T-helper 1 cell treated with Interleukin-12 subunit alpha and Interleukin-12 subunit beta and Interleukin-4 antibody, amounts not matched to agents 30 ng/mL and 1 ng/mL, for 36 hours (primary cell): ENCODE measurements at regions not wholly inside any gene's neighbourhood (a gene's known extent, or its start where the extent isn't known, plus 50 kb on each side); places are given as distances from the start of the nearest gene placed in this dataset.
"Not testable (repeated sequence)": the region's sequence is repeated elsewhere in the genome, so short reads cannot be mapped to it uniquely, and the experiment has no call there.

ENCODE experiments used
- intact Hi-C: fragments of 100-400 bp; cut with micrococcal nuclease; formaldehyde crosslinking; loops from one replicate; pipeline ENCODE4 v1.15.1; 2024

GRCh38 chr5:100694100-100694499, 158.9 kb downstream of the FAM174A start:
- intact Hi-C loops: no loop called here

DNA sequence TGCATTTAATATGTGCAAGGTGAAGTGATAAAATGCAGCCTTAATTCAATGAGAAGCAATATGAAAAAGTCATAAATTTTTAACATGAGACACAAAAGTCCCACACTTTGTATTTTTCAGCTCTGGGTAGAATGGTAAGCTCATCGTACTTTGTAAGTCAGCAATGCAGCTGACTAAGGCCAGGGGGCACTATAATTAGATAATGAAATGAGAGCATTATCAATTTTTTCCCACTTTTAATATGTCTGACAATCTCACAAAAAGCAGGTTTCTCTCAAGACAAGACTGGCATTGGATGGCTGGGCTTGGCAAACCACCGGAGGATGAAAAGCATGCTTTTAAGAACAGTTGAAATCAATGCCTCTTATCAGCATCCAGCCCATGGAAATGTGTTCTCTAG, 162.8 kb downstream of the FAM174A start:
- intact Hi-C loops: no loop called here

DNA sequence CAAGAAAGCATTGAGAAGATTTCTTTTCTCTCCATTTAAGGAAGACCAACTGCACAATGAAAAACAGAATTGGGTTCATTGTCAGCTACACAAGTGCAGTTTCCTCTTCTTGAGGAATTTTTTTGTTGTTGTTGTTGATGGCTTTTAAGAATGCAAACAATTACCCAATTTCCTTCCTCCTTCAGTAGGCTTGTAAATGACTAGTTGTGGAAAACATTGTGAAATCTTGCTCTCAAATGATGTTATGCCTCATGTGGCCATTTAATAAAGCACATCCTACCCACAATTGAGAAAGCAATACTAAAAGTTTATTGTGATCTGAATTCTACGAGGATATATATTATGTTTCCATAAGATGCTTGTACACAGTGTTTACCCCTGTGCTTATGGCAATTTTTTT, 171.6 kb downstream of the FAM174A start:
- intact Hi-C loops: loop anchor here (2.0 kb wide), 1 partner anchor 172 kb away; the partner anchor contains the start of gene FAM174A

DNA sequence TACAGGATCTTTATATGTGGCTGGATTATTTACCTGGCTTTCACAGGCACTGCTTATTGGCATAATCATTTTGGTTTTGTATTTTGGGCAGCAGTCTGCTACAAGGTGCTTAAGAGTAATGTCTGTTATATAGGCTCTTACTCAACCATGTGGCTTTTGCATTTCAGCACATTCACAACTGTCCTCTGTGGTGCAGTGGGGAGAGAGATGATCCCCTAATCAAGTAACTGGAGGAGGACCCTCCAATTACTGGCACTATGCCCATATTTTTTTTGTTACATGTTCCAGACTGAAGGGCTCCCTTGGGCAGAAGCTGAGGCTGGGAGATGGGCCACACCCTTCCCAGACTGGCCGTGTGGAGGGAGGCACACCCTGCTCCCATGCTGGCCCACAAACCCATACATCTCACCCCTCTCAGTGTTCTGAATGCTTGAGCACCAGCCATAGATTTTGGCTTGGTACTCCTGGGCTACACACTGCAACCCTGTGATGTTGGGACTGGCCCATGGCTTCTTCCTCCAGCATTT, 173.5 kb downstream of the FAM174A start:
- intact Hi-C loops: no loop called here

DNA sequence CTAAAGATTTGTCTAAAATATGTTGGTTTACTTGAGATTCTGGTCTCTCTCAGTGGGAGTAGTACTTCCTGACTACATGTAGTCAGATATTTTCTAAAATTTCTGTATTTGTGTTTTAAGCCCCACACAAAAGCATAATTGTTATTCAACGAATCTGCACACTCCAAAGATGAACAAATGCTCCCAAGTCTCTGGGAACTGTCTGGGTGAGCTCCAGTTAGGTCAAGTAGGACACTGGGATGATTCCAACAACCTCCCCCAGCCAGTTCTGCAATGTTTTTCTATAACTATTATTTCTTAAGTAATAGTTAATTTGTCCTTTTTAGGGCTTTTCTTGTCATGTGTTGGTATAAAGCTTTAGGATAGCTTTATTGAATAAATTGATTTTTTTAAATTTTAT, 174.6 kb downstream of the FAM174A start:
- intact Hi-C loops: no loop called here

DNA sequence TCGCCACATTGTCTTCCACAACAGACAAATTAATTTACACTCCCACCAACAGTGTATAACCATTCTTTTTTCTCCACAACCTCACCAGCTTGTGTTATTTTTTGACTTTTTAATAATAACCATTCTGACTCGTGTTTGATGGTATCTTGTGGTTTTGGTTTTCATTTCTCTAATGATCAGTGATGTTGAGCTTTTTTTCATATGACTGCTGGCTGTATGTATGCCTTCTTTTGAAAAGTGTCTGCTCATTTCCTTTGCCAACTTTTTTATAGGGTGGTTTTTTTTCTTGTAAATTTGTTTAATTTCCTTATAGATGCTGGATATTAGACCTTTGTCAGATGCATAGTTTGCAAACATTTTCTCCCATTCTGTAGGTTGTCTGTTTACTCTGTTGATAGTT, 179.6 kb downstream of the FAM174A start:
- intact Hi-C loops: not testable (repeated sequence)

- intact Hi-C loops: no loop called here
These were observed 180.4 kb downstream of the ST8SIA4 start for GRCh38 chr5:100722657-100723056.

- intact Hi-C loops: no loop called here
These were observed 179.9 kb downstream of the ST8SIA4 start for GRCh38 chr5:100723229-100723628.

GRCh38 chr5:100726116-100726515, 177.0 kb downstream of the ST8SIA4 start:
- intact Hi-C loops: no loop called here

- intact Hi-C loops: loop anchor here (1.0 to 5.0 kb wide), 6 partner anchors 49 to 196 kb away; partner anchors contain the start of gene FAM174A
These were observed 171.3 kb downstream of the ST8SIA4 start for GRCh38 chr5:100731768-100732167.

DNA sequence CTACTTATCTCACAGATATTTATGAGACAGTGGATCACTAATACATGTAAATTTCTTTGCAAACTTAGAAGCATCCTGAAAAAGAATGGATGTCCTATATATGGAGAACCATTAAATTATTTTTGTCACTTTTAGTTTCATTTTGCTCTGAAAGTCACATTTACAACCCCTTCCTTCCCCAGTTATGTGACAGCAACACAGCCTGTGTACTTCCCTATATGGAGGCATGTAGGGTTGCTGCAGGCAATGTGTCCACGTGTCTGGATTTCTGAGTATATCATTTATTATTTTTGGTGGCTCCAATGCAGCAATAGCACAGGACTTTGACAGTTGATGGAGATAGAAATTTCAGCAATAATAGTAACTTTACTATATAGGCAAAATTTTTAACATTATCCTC, 156.4 kb downstream of the ST8SIA4 start:
- intact Hi-C loops: no loop called here

GRCh38 chr5:100749771-100750284, 153.3 kb downstream of the ST8SIA4 start:
- intact Hi-C loops: no loop called here

GRCh38 chr5:100755435-100755834, 147.6 kb downstream of the ST8SIA4 start:
- intact Hi-C loops: no loop called here
